H9 (cell line): ENCODE measurements at regions not wholly inside any gene's neighbourhood (a gene's known extent, or its start where the extent isn't known, plus 50 kb on each side); places are given as distances from the start of the nearest gene placed in this dataset.

ENCODE experiments used
- DNase-seq: peaks from one replicate; pipeline ENCODE4 v3.0.0-alpha.2; 2017
- H2AFZ ChIP-seq: one replicate; pipeline ENCODE4 v1.6.1; 2013; ENCODE audit warnings: mild to moderate bottlenecking, low read length, control low read depth, moderate library complexity
- H2AK5ac ChIP-seq: 2 replicates; pipeline ENCODE4 v1.6.1; 2013; ENCODE audit warnings: low read length, control low read depth, mixed read lengths; ENCODE audit not compliant: insufficient read length
- H2BK120ac ChIP-seq: one replicate; pipeline ENCODE4 v1.6.1; 2013; ENCODE audit warnings: low read depth, mild to moderate bottlenecking, low read length, control low read depth, inconsistent platforms; ENCODE audit not compliant: poor library complexity, severe bottlenecking
- H2BK12ac ChIP-seq: 2 replicates; pipeline ENCODE4 v1.6.1; 2013; ENCODE audit warnings: low read length, control low read depth, mixed read lengths, low read depth; ENCODE audit not compliant: insufficient read length
- H2BK15ac ChIP-seq: 2 replicates; pipeline ENCODE4 v1.6.1; 2013; ENCODE audit warnings: low read depth, low read length, control low read depth
- H2BK20ac ChIP-seq: one replicate; pipeline ENCODE4 v1.6.1; 2013; ENCODE audit warnings: low read depth, mild to moderate bottlenecking, low read length, control low read depth, inconsistent platforms; ENCODE audit not compliant: poor library complexity, severe bottlenecking
- H2BK5ac ChIP-seq: 2 replicates; pipeline ENCODE4 v1.6.1; 2013; ENCODE audit warnings: low read length, control low read depth, mixed read lengths; ENCODE audit not compliant: insufficient read length
- H3K14ac ChIP-seq: 2 replicates; pipeline ENCODE4 v1.6.1; 2013; ENCODE audit warnings: low read length, control low read depth; ENCODE audit not compliant: insufficient read depth
- H3K18ac ChIP-seq: 2 replicates; pipeline ENCODE4 v1.6.1; 2013; ENCODE audit warnings: low read depth, mild to moderate bottlenecking, mixed read lengths, low read length, control low read depth; ENCODE audit not compliant: insufficient read length
- H3K23ac ChIP-seq: 2 replicates; pipeline ENCODE4 v1.6.1; 2013; ENCODE audit warnings: low read length, control low read depth, mixed read lengths, low read depth; ENCODE audit not compliant: insufficient read length
- H3K23me2 ChIP-seq: 2 replicates; pipeline ENCODE4 v1.6.1; 2013; ENCODE audit warnings: low read depth, mild to moderate bottlenecking, mixed read lengths, low read length, control low read depth; ENCODE audit not compliant: insufficient read length, poor library complexity, severe bottlenecking
- H3K27ac ChIP-seq: 2 replicates; pipeline ENCODE4 v1.5.1; 2013; ENCODE audit warnings: low read length, control low read depth, mixed read lengths, low read depth; ENCODE audit not compliant: insufficient read length
- H3K27me3 ChIP-seq: 2 replicates; pipeline ENCODE4 v1.6.1; 2013; ENCODE audit warnings: low read length, control low read depth, inconsistent platforms; ENCODE audit not compliant: insufficient read depth
- H3K4ac ChIP-seq: 2 replicates; pipeline ENCODE4 v1.6.1; 2013; ENCODE audit warnings: low read depth, mild to moderate bottlenecking, control low read depth, inconsistent platforms, low read length, moderate library complexity
- H3K4me1 ChIP-seq: 2 replicates; pipeline ENCODE4 v1.6.1; 2013; ENCODE audit warnings: low read length, control low read depth, inconsistent platforms; ENCODE audit not compliant: insufficient read depth
- H3K4me2 ChIP-seq: 2 replicates; pipeline ENCODE4 v1.6.1; 2013; ENCODE audit warnings: low read length, control low read depth, mixed read lengths; ENCODE audit not compliant: insufficient read length, insufficient read depth
- H3K56ac ChIP-seq: 2 replicates; pipeline ENCODE4 v1.6.1; 2013; ENCODE audit warnings: low read depth, mild to moderate bottlenecking, mixed read lengths, low read length, control low read depth; ENCODE audit not compliant: insufficient read length
- H3K79me1 ChIP-seq: 2 replicates; pipeline ENCODE4 v1.6.1; 2013; ENCODE audit warnings: low read depth, mild to moderate bottlenecking, moderate library complexity, low read length, control low read depth, inconsistent platforms; ENCODE audit not compliant: insufficient read depth, poor library complexity, severe bottlenecking
- H3K79me2 ChIP-seq: 2 replicates; pipeline ENCODE4 v1.6.1; 2013; ENCODE audit warnings: low read length, control low read depth, inconsistent platforms; ENCODE audit not compliant: insufficient read depth
- H3K9ac ChIP-seq: 2 replicates; pipeline ENCODE4 v1.6.1; 2013; ENCODE audit warnings: low read length, control low read depth, mixed read lengths; ENCODE audit not compliant: insufficient read length; ENCODE audit errors: extremely low read depth
- H3K9me3 ChIP-seq: one replicate; pipeline ENCODE4 v1.6.1; 2013; ENCODE audit warnings: low read depth, low read length, inconsistent platforms; ENCODE audit not compliant: control insufficient read depth
- H3T11ph ChIP-seq: one replicate; pipeline ENCODE4 v1.6.1; 2013; ENCODE audit warnings: mild to moderate bottlenecking, low read length, control low read depth, inconsistent platforms
- H4K20me1 ChIP-seq: one replicate; pipeline ENCODE4 v1.6.1; 2013; ENCODE audit not compliant: control insufficient read depth, insufficient read length, insufficient read depth
- H4K5ac ChIP-seq: 2 replicates; pipeline ENCODE4 v1.6.1; 2013; ENCODE audit warnings: low read depth, mild to moderate bottlenecking, mixed read lengths, low read length, control low read depth; ENCODE audit not compliant: insufficient read length
- H4K8ac ChIP-seq: replicated peaks from 2 replicates; pipeline ENCODE4 v1.6.1; 2013; ENCODE audit warnings: low read length, control low read depth, mixed read lengths, low read depth; ENCODE audit not compliant: insufficient read length
- H4K91ac ChIP-seq: 2 replicates; pipeline ENCODE4 v1.6.1; 2013; ENCODE audit warnings: low read depth, mild to moderate bottlenecking, moderate library complexity, mixed read lengths, low read length, control low read depth; ENCODE audit not compliant: insufficient read length
- H3K27ac Mint-ChIP-seq, 3 experiments: 2 replicates in 2 of 3; 3 replicates in 1 of 3; pipeline ENCODE4 v1.8.0; 2020 to 2021; ENCODE audit warnings: mixed read lengths in 3 of 3, mild to moderate bottlenecking in 1 of 3, moderate library complexity in 1 of 3
- H3K27me3 Mint-ChIP-seq: 2 replicates; pipeline ENCODE4 v1.8.0; 2021; ENCODE audit warnings: low read depth, mild to moderate bottlenecking, moderate library complexity, mixed read lengths
- H3K36me3 Mint-ChIP-seq, 3 experiments: 2 replicates in 2 of 3; 3 replicates in 1 of 3; pipeline ENCODE4 v1.8.0; 2020 to 2021; ENCODE audit warnings: low read depth in 3 of 3, mixed read lengths in 3 of 3; ENCODE audit not compliant: insufficient read depth in 1 of 3
- H3K4me1 Mint-ChIP-seq, 2 experiments: 2 replicates each; pipeline ENCODE4 v1.8.0; 2020; ENCODE audit warnings: mixed read lengths in 2 of 2
- H3K4me3 Mint-ChIP-seq, 2 experiments: 2 replicates in 1 of 2; 3 replicates in 1 of 2; pipeline ENCODE4 v1.8.0; 2020 to 2021; ENCODE audit warnings: mild to moderate bottlenecking in 2 of 2, mixed read lengths in 2 of 2, moderate library complexity in 1 of 2
- H3K9me3 Mint-ChIP-seq, 2 experiments: 2 replicates in 1 of 2; 3 replicates in 1 of 2; pipeline ENCODE4 v1.8.0; 2020; ENCODE audit warnings: mild to moderate bottlenecking in 2 of 2, mixed read lengths in 2 of 2, moderate library complexity in 1 of 2
- TF ChIP-seq, protein P1 (sequence below): fragments of 200-600 bp; sonication (generic); conservative IDR thresholded peaks from 3 replicates; pipeline ENCODE4 v1.8.0; 2021; ENCODE audit warnings: antibody characterized with exemption, mild to moderate bottlenecking

DNA sequence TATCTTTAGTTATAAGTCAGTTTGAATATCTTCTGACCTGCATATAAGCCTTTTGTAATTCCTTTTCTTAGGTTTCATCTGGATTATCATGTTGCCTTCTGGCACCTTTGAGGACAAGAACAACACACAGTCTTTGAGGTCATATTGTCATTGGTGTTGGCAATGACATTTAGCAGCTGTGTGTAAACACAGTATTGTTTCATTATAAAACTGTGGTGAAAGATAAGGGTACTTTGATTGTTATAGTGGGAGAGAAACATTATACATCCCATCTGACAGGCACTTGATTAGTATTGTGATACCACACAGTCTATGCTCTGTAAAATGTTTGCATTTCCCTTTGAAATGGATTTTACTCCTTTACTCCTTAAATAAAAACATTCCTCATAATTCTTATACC lies 313.5 kb downstream of the RPRM start:
- Histone ChIP-seq H2AFZ (no peak overlapping the region), H3K79me1 (no peaks in the 10 kb centered on the region), H3K4me2 (no peak overlapping the region), H3K23me2 (no peaks in the 10 kb centered on the region), H3K56ac (no peak overlapping the region), H3K79me2 (no peaks in the 10 kb centered on the region), H2BK12ac (no peak overlapping the region), H3K9ac (no peak overlapping the region), H2BK15ac (no peak overlapping the region), H3K4ac (no peak overlapping the region), H4K8ac (no peak overlapping the region), H2AK5ac (no peak overlapping the region), H3K27me3 (no peaks in the 10 kb centered on the region), H4K5ac (no peak overlapping the region), H3K27ac (no peak overlapping the region), H3K23ac (no peak overlapping the region), H2BK5ac (no peak overlapping the region), H3K14ac (no peak overlapping the region), H3K18ac (no peak overlapping the region), H3K4me1 (no peaks in the 10 kb centered on the region), H4K20me1 (no peaks in the 10 kb centered on the region), H3K9me3 (no peaks in the 10 kb centered on the region), H4K91ac (no peak overlapping the region), H3T11ph (no peak overlapping the region), H2BK20ac (no peak overlapping the region), H2BK120ac (no peak overlapping the region)
- no peaks in the 10 kb centered on the region for H3K9me3 Mint-ChIP-seq
- no peaks in the 10 kb centered on the region for H3K36me3 Mint-ChIP-seq
- TF ChIP-seq, protein P1, sequence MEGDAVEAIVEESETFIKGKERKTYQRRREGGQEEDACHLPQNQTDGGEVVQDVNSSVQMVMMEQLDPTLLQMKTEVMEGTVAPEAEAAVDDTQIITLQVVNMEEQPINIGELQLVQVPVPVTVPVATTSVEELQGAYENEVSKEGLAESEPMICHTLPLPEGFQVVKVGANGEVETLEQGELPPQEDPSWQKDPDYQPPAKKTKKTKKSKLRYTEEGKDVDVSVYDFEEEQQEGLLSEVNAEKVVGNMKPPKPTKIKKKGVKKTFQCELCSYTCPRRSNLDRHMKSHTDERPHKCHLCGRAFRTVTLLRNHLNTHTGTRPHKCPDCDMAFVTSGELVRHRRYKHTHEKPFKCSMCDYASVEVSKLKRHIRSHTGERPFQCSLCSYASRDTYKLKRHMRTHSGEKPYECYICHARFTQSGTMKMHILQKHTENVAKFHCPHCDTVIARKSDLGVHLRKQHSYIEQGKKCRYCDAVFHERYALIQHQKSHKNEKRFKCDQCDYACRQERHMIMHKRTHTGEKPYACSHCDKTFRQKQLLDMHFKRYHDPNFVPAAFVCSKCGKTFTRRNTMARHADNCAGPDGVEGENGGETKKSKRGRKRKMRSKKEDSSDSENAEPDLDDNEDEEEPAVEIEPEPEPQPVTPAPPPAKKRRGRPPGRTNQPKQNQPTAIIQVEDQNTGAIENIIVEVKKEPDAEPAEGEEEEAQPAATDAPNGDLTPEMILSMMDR, result no peak
- H3K4me1 Mint-ChIP-seq, result no peaks in the 10 kb centered on the region; a peak in 1 of 4 replicates
- DNase-seq, result no peak
- no peak overlapping the region for H3K27ac Mint-ChIP-seq
- no peak overlapping the region for H3K4me3 Mint-ChIP-seq
- no peaks in the 10 kb centered on the region for H3K27me3 Mint-ChIP-seq
